ENCODE measurements at regions not wholly inside any gene's neighbourhood (a gene's known extent, or its start where the extent isn't known, plus 50 kb on each side); places are given as distances from the start of the nearest gene placed in this dataset.
A peak's percentile ranks its signal among the peaks of the same experiment; 100 is the strongest.

DNA sequence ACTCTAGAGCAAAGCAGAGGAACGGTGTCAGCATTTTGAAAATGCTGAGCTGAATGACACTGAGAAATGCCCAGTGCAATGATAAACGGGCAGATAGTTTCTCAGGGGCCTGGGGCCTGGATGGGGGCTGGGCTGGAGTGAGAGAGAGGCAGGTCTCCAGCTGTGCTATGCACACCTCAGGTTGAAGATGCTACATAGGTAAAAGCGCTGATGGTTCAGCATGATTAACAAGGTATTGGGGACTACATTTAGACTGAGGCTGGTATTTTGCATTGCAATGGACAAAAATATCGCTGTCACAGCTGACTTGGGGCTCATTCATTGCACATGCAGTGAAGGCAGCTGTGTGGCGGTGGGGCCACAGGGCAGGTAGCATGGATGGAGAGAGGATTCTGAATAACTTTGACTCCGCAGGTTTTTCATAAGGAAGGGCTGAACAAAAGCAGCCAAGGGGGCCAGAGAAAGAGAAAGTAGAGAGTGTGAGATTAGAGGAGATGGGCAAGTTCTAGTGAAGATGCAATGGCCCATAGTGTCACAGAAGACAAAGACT lies 290.8 kb upstream of the ZNF32 start:
- CTCF ChIA-PET, result interaction anchor here (1.3 kb wide), 2 partner anchors 11 to 372 kb away, joined by 3 read pairs; no protein-coding TSS in a partner anchor
- Histone ChIP-seq H2AFZ (ENCODE audit: low read depth) (no peak overlapping the region), H3K79me2 (ENCODE audit: insufficient read depth) (no peaks in the 10 kb centered on the region)

More for the DNA sequence above, 290.8 kb upstream of the ZNF32 start:
- H3K4me1 ChIP-seq (ENCODE audit: control insufficient read depth in 1 of 2, insufficient read depth in 2 of 2, low read depth in 1 of 2, low read length in 1 of 2), result peaks cover 0 to 34% of the 10 kb centered on the region in 2 experiments; a peak in 2 of 4 replicates
- H3K4me3 ChIP-seq (ENCODE audit: low read depth in 2 of 2, low read length in 1 of 2), result no peak overlapping the region
- no peak for DNase-seq
- no peak overlapping the region for H3K4me2 ChIP-seq
- H3K9ac ChIP-seq, result no peak overlapping the region
- POLR2A ChIA-PET, result no interaction called here
- no peaks in the 10 kb centered on the region for H3K36me3 ChIP-seq (replicated peaks in 1 of 2; ENCODE audit: control insufficient read depth in 1 of 2, insufficient read depth in 2 of 2, low read length in 1 of 2)
- 50% methylated on average over 6 of the region's 6 CpGs for WGBS (ENCODE audit: low lambda C conversion rate)
- no peaks in the 10 kb centered on the region for H3K27me3 ChIP-seq (ENCODE audit: insufficient read depth)
- H3F3A ChIP-seq (replicated peaks; ENCODE audit: insufficient read depth), result no peaks in the 10 kb centered on the region
- no peaks in the 10 kb centered on the region for H3K9me2 ChIP-seq
- no peaks in the 10 kb centered on the region for H4K20me1 ChIP-seq (ENCODE audit: insufficient read depth)
- TF ChIP-seq CHD2 (IDR thresholded peaks at IDR 0.05; ENCODE audit: low read length, partially characterized antibody) (no peak), EZH2phosphoT487 (IDR thresholded peaks at IDR 0.05; ENCODE audit: borderline replicate concordance, low read depth) (no peak), GATA2 (CRISPR knock-in tag; IDR thresholded peaks at IDR 0.05) (no peak), TAF1 (IDR thresholded peaks at IDR 0.05; ENCODE audit: borderline replicate concordance, low read depth, low read length) (no peak), EP300 (IDR thresholded peaks at IDR 0.05; ENCODE audit: borderline replicate concordance in 1 of 2, low read depth in 1 of 2, low read length in 1 of 2) (no peak), GABPA (IDR thresholded peaks at IDR 0.05; ENCODE audit: low read depth) (no peak), RAD21 (IDR thresholded peaks at IDR 0.05; ENCODE audit: low read length) (no peak)
- TF ChIP-seq, protein P1, sequence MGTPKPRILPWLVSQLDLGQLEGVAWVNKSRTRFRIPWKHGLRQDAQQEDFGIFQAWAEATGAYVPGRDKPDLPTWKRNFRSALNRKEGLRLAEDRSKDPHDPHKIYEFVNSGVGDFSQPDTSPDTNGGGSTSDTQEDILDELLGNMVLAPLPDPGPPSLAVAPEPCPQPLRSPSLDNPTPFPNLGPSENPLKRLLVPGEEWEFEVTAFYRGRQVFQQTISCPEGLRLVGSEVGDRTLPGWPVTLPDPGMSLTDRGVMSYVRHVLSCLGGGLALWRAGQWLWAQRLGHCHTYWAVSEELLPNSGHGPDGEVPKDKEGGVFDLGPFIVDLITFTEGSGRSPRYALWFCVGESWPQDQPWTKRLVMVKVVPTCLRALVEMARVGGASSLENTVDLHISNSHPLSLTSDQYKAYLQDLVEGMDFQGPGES (IDR thresholded peaks at IDR 0.05; ENCODE audit: low read depth, low read length), result no peak
- TF ChIP-seq, protein P2, sequence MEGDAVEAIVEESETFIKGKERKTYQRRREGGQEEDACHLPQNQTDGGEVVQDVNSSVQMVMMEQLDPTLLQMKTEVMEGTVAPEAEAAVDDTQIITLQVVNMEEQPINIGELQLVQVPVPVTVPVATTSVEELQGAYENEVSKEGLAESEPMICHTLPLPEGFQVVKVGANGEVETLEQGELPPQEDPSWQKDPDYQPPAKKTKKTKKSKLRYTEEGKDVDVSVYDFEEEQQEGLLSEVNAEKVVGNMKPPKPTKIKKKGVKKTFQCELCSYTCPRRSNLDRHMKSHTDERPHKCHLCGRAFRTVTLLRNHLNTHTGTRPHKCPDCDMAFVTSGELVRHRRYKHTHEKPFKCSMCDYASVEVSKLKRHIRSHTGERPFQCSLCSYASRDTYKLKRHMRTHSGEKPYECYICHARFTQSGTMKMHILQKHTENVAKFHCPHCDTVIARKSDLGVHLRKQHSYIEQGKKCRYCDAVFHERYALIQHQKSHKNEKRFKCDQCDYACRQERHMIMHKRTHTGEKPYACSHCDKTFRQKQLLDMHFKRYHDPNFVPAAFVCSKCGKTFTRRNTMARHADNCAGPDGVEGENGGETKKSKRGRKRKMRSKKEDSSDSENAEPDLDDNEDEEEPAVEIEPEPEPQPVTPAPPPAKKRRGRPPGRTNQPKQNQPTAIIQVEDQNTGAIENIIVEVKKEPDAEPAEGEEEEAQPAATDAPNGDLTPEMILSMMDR (IDR thresholded peaks at IDR 0.05), result no peak
- TF ChIP-seq, protein P3, sequence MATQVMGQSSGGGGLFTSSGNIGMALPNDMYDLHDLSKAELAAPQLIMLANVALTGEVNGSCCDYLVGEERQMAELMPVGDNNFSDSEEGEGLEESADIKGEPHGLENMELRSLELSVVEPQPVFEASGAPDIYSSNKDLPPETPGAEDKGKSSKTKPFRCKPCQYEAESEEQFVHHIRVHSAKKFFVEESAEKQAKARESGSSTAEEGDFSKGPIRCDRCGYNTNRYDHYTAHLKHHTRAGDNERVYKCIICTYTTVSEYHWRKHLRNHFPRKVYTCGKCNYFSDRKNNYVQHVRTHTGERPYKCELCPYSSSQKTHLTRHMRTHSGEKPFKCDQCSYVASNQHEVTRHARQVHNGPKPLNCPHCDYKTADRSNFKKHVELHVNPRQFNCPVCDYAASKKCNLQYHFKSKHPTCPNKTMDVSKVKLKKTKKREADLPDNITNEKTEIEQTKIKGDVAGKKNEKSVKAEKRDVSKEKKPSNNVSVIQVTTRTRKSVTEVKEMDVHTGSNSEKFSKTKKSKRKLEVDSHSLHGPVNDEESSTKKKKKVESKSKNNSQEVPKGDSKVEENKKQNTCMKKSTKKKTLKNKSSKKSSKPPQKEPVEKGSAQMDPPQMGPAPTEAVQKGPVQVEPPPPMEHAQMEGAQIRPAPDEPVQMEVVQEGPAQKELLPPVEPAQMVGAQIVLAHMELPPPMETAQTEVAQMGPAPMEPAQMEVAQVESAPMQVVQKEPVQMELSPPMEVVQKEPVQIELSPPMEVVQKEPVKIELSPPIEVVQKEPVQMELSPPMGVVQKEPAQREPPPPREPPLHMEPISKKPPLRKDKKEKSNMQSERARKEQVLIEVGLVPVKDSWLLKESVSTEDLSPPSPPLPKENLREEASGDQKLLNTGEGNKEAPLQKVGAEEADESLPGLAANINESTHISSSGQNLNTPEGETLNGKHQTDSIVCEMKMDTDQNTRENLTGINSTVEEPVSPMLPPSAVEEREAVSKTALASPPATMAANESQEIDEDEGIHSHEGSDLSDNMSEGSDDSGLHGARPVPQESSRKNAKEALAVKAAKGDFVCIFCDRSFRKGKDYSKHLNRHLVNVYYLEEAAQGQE (IDR thresholded peaks at IDR 0.05; ENCODE audit: low read depth, low read length), result no peak
- TF ChIP-seq, protein P4, sequence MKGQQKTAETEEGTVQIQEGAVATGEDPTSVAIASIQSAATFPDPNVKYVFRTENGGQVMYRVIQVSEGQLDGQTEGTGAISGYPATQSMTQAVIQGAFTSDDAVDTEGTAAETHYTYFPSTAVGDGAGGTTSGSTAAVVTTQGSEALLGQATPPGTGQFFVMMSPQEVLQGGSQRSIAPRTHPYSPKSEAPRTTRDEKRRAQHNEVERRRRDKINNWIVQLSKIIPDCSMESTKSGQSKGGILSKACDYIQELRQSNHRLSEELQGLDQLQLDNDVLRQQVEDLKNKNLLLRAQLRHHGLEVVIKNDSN (IDR thresholded peaks at IDR 0.05; ENCODE audit: borderline replicate concordance, low read depth), result no peak
- H3K27ac ChIP-seq (ENCODE audit: low read depth in 2 of 2, low read length in 1 of 2), result peak overlapping the region in 1 of 2 experiments; percentile 58; a peak in 1 of 4 replicates
- H3K9me3 ChIP-seq, result 0 out of 2 replicates have a peak, but pooled peaks cover 1% of the 10 kb centered on the region
